ENCODE measurements at regions not wholly inside any gene's neighbourhood (a gene's known extent, or its start where the extent isn't known, plus 50 kb on each side); places are given as distances from the start of the nearest gene placed in this dataset.

- TF ChIP-seq CTCF (IDR thresholded peaks at IDR 0.05; ENCODE audit: control extremely low read depth, extremely low read depth), result no peak
Observed at GRCh38 chr21:28762357-28762735, 230.3 kb downstream of the LTN1 start.

GRCh38 chr21:28761674-28762356 is 230.9 kb downstream of the LTN1 start:
- 77 to 78% methylated on average over 3 of the region's 3 CpGs for WGBS, 2 donors
- ATAC-seq (ENCODE audit: insufficient read depth, low FRiP score) (no peak), DNase-seq (no peak)
- Histone ChIP-seq H3K4me1 (ENCODE audit: control insufficient read depth in 5 of 5, insufficient read depth in 5 of 5, low read length in 5 of 5) (peaks cover 0 to 2% (median 0%) of the 10 kb centered on the region in 5 donors), H3K9me3 (ENCODE audit: control insufficient read depth in 4 of 4, insufficient read depth in 3 of 4, low read length in 3 of 4) (no peaks in the 10 kb centered on the region), H3K27ac (ENCODE audit: low read depth in 1 of 2, low read length in 1 of 2) (no peak overlapping the region), H3K36me3 (ENCODE audit: control insufficient read depth in 4 of 4, insufficient read depth in 4 of 4, low read length in 4 of 4) (no peaks in the 10 kb centered on the region), H3K9ac (ENCODE audit: insufficient read depth in 1 of 2, low read length in 2 of 2) (no peak overlapping the region), H3K27me3 (ENCODE audit: control insufficient read depth in 3 of 3, insufficient read depth in 3 of 3, low read length in 2 of 3) (no peaks in the 10 kb centered on the region), H3K4me3 (no peak overlapping the region)
- TF ChIP-seq CTCF (IDR thresholded peaks at IDR 0.05; ENCODE audit: control extremely low read depth, extremely low read depth), result no peak

More at GRCh38 chr21:28762357-28762735, 230.3 kb downstream of the LTN1 start:
- Histone ChIP-seq H3K9ac (ENCODE audit: insufficient read depth in 1 of 2, low read length in 2 of 2) (no peak overlapping the region), H3K4me1 (ENCODE audit: control insufficient read depth in 5 of 5, insufficient read depth in 5 of 5, low read length in 5 of 5) (peaks cover 0 to 2% (median 0%) of the 10 kb centered on the region in 5 donors), H3K4me3 (no peak overlapping the region), H3K27ac (ENCODE audit: low read depth in 1 of 2, low read length in 1 of 2) (no peak overlapping the region), H3K9me3 (ENCODE audit: control insufficient read depth in 4 of 4, insufficient read depth in 3 of 4, low read length in 3 of 4) (no peaks in the 10 kb centered on the region), H3K36me3 (ENCODE audit: control insufficient read depth in 4 of 4, insufficient read depth in 4 of 4, low read length in 4 of 4) (no peaks in the 10 kb centered on the region), H3K27me3 (ENCODE audit: control insufficient read depth in 3 of 3, insufficient read depth in 3 of 3, low read length in 2 of 3) (no peaks in the 10 kb centered on the region)
- DNase-seq (no peak), ATAC-seq (ENCODE audit: insufficient read depth, low FRiP score) (no peak)
- WGBS, 2 donors, result 53 to 97% methylated on average over 1 of the region's 1 CpG

DNA sequence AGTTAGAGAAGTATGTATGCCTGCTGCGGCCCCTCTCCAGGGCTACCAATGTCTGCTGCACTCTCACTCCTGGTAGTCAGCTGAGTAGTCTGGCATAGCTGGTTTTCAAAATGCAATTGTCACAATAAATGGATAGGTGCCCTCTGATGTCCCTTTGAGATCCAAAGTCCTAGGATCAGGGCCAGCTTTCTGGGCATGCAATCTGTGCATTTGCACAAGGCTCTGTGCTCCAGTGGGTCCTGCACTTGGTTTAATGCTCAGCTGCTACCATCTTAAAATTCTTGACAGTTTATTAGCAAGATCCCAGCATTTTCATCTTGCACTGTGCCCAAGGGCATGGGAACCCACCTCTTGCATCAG is 233.8 kb downstream of the LTN1 start:
- H3K4me3 ChIP-seq, result no peak overlapping the region
- H3K36me3 ChIP-seq (ENCODE audit: control insufficient read depth in 4 of 4, insufficient read depth in 4 of 4, low read length in 4 of 4), result no peaks in the 10 kb centered on the region
- no peak for TF ChIP-seq CTCF (IDR thresholded peaks at IDR 0.05; ENCODE audit: control extremely low read depth, extremely low read depth)
- WGBS, 2 donors, result 95% methylated on average over 1 of the region's 1 CpG
- ATAC-seq (ENCODE audit: insufficient read depth, low FRiP score) (no peak), DNase-seq (no peak)
- H3K27me3 ChIP-seq (ENCODE audit: control insufficient read depth in 3 of 3, insufficient read depth in 3 of 3, low read length in 2 of 3), result no peaks in the 10 kb centered on the region
- H3K4me1 ChIP-seq (ENCODE audit: control insufficient read depth in 5 of 5, insufficient read depth in 5 of 5, low read length in 5 of 5), result peaks cover 0 to 16% (median 8%) of the 10 kb centered on the region in 5 donors
- H3K9me3 ChIP-seq (ENCODE audit: control insufficient read depth in 4 of 4, insufficient read depth in 3 of 4, low read length in 3 of 4), result peaks cover 0 to 2% (median 0%) of the 10 kb centered on the region in 4 donors
- H3K27ac ChIP-seq (ENCODE audit: low read depth in 1 of 2, low read length in 1 of 2), result peak overlapping the region in 1 of 2 donors; percentile 53
- H3K9ac ChIP-seq (ENCODE audit: insufficient read depth in 1 of 2, low read length in 2 of 2), result no peak overlapping the region

All from lung (tissue), 11 donors.